Right ventricle myocardium inferior (tissue), 1 donor: ENCODE measurements at regions not wholly inside any gene's neighbourhood (a gene's known extent, or its start where the extent isn't known, plus 50 kb on each side); places are given as distances from the start of the nearest gene placed in this dataset.

Experiments used
- ATAC-seq: fragments of 200-7000 bp; cut with Tn5 transposase; one replicate; pipeline ENCODE4 v1.9.1; 2020; ENCODE audit warnings: mild to moderate bottlenecking, moderate library complexity
- DNase-seq: peaks from one replicate; pipeline ENCODE4 v3.0.0; 2021; ENCODE audit errors: missing footprints
- intact Hi-C: fragments of 100-400 bp; cut with DNase I; formaldehyde crosslinking; loops from one replicate; pipeline ENCODE4 v1.11.0; 2022
- donor health status: DM: no; HTN: yes; CAD: no; lungs with severe emphysema.

GRCh38 chr1:50358962-50359361 lies 64.3 kb downstream of the DMRTA2 start:
- no peak for ATAC-seq
- intact Hi-C loops: no loop called here
- DNase-seq: no peak

GRCh38 chr1:50357186-50357585 lies 66.1 kb downstream of the DMRTA2 start:
- DNase-seq (no peak), ATAC-seq (no peak)
- intact Hi-C loops: no loop called here

- intact Hi-C loops: no loop called here
- DNase-seq: no peak
- ATAC-seq: no peak
Measured at GRCh38 chr1:50354813-50355212, 68.4 kb downstream of the DMRTA2 start.

DNA sequence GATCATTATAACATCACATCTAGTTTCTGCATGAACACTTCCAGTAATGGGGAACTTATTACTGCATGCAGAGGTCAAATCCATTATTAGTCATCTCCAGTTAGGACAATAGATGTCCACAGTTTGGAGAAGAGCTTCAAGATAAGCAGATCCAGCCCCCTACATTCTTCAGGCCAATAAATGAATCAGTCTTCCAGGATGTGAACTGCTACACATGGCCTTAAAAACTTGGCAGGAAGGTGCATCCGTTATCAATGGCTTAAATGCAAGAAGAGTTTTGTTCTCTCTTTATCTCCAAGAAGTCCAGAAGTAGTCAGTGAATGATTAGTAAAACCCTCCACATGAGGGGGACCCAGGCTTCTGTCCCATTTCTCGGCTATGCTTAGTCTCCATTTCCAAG lies 70.8 kb downstream of the DMRTA2 start:
- no peak for ATAC-seq
- intact Hi-C loops: no loop called here
- DNase-seq: no peak

GRCh38 chr1:50350868-50351267 lies 72.4 kb downstream of the DMRTA2 start:
- DNase-seq (no peak), ATAC-seq (no peak)

DNA sequence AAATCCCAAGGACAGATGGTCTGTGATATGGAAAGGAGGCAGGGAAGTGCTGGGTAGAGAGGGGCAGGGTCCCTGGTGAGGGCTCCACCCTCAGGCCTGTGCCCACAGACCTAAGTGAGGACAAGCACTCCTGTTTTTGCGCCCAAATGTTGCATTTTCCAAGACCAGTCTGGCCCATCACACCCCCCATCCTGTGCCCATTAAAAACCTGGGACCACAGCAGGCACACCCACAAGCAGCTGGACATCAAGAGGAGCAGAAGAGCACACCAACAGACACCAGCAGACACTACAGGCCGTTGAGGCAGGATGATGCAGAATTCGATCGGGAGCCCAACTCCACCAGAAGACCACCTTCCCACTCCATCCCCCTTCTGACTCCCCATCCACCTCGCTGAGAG lies 72.8 kb downstream of the DMRTA2 start:
- ATAC-seq (no peak), DNase-seq (no peak)
- intact Hi-C loops: no loop called here

More at GRCh38 chr1:50350868-50351267, 72.4 kb downstream of the DMRTA2 start:
- intact Hi-C loops: no loop called here

DNA sequence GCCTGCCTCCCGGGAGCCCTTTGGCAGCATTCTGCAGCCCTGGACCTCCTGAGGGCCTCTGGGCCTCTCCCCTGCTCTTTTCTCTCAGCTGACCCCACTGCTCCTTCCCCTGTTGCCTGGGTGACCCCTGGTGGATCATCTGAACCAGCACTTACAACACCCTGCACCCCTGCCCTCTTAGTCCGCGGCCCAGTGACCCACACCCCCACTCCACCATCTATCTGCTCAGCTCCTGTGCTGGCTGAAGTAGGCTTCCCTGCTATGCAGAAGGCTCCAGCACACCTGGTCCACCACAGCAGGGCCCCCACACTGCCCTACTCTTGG lies 74.0 kb downstream of the DMRTA2 start:
- no peak for ATAC-seq
- DNase-seq: no peak
- intact Hi-C loops: loop anchor here (5.0 kb wide), 1 partner anchor 1672 kb away; no protein-coding TSS in a partner anchor

GRCh38 chr1:50348449-50349241 lies 74.6 kb downstream of the DMRTA2 start:
- intact Hi-C loops: loop anchor here (5.0 kb wide), 1 partner anchor 1671 kb away; no protein-coding TSS in a partner anchor
- ATAC-seq: peak; percentile 62
- DNase-seq: no peak

DNA sequence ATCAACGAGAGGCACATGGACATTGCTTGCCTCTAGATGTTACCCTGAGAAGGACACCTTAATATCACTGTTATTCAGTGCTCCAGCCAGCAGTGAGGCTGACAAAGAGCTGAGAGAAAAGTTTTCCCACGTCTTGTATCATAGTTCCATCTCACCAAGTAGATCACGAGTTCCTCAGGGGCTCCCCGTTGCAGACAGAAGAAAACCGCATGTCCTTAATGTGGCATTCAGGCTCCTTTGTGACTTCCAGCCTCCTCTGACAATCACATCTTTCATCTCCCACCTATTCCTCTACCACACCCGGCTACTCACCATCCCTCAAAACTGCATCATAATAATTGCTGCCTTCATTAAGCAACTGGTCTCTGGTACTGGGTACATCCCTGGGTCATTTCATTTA lies 75.3 kb downstream of the DMRTA2 start:
- intact Hi-C loops: loop anchor here (5.0 kb wide), 1 partner anchor 1671 kb away; no protein-coding TSS in a partner anchor
- ATAC-seq (no peak), DNase-seq (no peak)

GRCh38 chr1:50346621-50347020 lies 76.6 kb downstream of the DMRTA2 start:
- intact Hi-C loops: loop anchor here (5.0 kb wide), 1 partner anchor 1669 kb away; no protein-coding TSS in a partner anchor
- ATAC-seq (no peak), DNase-seq (no peak)

GRCh38 chr1:50343323-50343722 lies 79.9 kb downstream of the DMRTA2 start:
- intact Hi-C loops: no loop called here
- ATAC-seq: no peak
- DNase-seq: no peak

- intact Hi-C loops: no loop called here
- no peak for DNase-seq
- ATAC-seq: no peak
Measured at GRCh38 chr1:50342525-50342924, 80.7 kb downstream of the DMRTA2 start.

GRCh38 chr1:50335036-50335435 lies 88.2 kb downstream of the DMRTA2 start:
- intact Hi-C loops: no loop called here
- no peak for DNase-seq
- no peak for ATAC-seq

GRCh38 chr1:50333595-50333974 lies 89.7 kb downstream of the DMRTA2 start:
- peak; percentile 82 for ATAC-seq
- intact Hi-C loops: loop anchor here (5.0 kb wide), 1 partner anchor 271 kb away; no protein-coding TSS in a partner anchor
- DNase-seq: no peak

- intact Hi-C loops: loop anchor here (5.0 kb wide), 1 partner anchor 271 kb away; no protein-coding TSS in a partner anchor
- peak; percentile 93 for ATAC-seq
- DNase-seq: peak; percentile 82
Measured at GRCh38 chr1:50332941-50333594, 90.2 kb downstream of the DMRTA2 start.

DNA sequence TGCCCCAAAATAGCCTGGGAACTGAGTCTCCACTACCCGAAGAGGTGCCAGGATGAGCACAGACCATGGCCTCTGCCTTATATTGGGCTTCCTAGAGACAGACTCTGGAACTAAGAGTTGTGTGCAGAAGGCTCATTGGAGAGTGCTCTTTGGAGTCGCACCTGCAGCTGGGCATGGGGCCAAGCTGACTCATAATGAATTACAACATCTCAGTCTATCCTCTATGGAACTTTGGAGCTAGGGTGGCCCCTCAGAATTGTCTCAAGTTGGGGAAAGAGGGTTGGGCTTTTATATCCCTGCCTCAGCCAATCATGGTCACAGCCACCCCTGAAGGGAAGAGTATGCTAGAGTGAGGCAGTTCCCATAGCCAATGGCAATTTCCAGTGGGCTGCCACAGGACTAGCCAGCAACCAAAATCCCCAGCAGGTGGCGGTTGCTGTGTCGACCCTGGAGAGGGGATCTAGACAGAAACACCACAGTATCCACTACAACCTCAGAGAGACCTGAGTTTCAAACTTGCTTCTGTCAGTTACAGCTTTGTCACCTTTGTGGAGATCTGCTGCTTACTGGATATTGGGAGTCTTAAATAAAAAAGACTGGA lies 93.8 kb downstream of the DMRTA2 start:
- DNase-seq (no peak), ATAC-seq (no peak)
- intact Hi-C loops: no loop called here

DNA sequence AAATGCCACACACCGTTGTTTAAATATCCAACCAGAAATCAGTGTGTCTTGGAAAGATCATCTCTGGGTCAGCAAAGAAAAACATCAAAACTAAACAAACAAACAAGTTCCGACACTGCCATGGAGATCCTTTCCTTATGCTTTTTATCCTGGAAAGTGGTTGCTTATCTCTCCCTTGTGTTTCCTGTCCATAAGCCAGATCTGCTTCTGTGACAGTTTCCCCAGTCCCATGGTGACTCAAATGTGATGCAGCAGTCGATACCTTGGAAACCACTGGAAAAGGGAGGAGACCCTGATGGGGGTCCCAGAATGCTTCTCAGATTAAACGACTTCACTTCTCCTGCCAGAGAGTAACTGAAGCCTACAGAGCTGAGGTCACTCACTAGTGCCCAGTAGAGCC lies 94.7 kb downstream of the DMRTA2 start:
- intact Hi-C loops: no loop called here
- ATAC-seq (no peak), DNase-seq (no peak)

DNA sequence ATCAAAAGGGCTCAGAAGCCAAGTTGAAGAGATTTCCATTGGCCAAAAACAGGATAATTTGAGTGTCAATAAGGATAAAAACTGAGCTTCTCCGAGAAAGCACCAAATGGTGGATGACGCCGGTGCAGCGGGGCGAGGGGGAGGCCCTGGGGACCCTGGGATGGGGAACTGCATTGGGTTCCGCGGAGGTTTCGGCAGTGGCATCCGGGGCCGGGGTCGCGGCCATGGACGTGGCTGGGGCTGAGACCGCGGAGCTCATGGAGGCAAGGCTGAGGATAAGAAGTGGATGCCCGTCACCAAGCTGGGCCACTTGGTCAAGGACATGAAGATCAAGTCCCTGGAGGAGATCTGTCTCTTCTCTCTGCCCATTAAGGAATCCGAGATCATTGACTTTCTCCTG lies 97.2 kb downstream of the DMRTA2 start:
- intact Hi-C loops: no loop called here

DNA sequence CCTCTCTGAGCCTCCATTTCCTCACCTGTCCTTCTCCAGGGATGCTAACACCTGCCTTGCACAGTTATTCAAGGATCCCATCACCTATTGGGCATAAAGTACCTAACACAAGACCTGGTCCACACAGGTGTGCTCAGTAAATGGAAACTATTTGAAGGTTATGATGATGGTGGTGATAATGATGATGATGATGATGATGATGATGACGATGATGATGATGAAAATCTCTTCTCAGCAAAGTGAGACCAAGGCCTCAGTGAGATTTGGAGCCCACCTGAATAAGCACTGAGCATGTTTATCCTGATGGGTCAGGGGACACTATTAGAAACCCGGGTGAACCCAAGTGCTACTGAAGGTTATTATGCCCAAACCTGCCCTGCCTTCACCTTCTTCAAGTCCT lies 100.7 kb downstream of the DMRTA2 start:
- intact Hi-C loops: no loop called here
- ATAC-seq (no peak), DNase-seq (no peak)

More for the DNA sequence above, 97.2 kb downstream of the DMRTA2 start:
- DNase-seq (no peak), ATAC-seq (no peak)

GRCh38 chr1:50318428-50318827 lies 104.8 kb downstream of the DMRTA2 start:
- intact Hi-C loops: no loop called here
- no peak for DNase-seq
- no peak for ATAC-seq
